HUES6 (cell line): ENCODE measurements at regions not wholly inside any gene's neighbourhood (a gene's known extent, or its start where the extent isn't known, plus 50 kb on each side); places are given as distances from the start of the nearest gene placed in this dataset.

ENCODE experiments used
- H3K27ac ChIP-seq: 2 replicates; pipeline ENCODE4 v1.7.0; 2013; ENCODE audit warnings: low read depth, mild to moderate bottlenecking, low read length, inconsistent platforms
- H3K27me3 ChIP-seq: 2 replicates; pipeline ENCODE4 v1.6.1; 2013; ENCODE audit warnings: low read length; ENCODE audit not compliant: control insufficient read depth, insufficient read depth
- H3K36me3 ChIP-seq: 2 replicates; pipeline ENCODE4 v1.6.1; 2013; ENCODE audit warnings: low read length; ENCODE audit not compliant: control insufficient read depth, insufficient read depth
- H3K4me1 ChIP-seq: 2 replicates; pipeline ENCODE4 v1.6.1; 2013; ENCODE audit warnings: low read length; ENCODE audit not compliant: control insufficient read depth, insufficient read depth
- H3K4me3 ChIP-seq: 2 replicates; pipeline ENCODE4 v1.5.1; 2013; ENCODE audit warnings: low read depth, low read length
- H3K9ac ChIP-seq: one replicate; pipeline ENCODE4 v1.6.1; 2013; ENCODE audit warnings: mild to moderate bottlenecking, low read length
- H3K9me3 ChIP-seq: 2 replicates; pipeline ENCODE4 v1.6.1; 2013; ENCODE audit warnings: low read depth, low read length; ENCODE audit not compliant: control insufficient read depth, insufficient read depth

DNA sequence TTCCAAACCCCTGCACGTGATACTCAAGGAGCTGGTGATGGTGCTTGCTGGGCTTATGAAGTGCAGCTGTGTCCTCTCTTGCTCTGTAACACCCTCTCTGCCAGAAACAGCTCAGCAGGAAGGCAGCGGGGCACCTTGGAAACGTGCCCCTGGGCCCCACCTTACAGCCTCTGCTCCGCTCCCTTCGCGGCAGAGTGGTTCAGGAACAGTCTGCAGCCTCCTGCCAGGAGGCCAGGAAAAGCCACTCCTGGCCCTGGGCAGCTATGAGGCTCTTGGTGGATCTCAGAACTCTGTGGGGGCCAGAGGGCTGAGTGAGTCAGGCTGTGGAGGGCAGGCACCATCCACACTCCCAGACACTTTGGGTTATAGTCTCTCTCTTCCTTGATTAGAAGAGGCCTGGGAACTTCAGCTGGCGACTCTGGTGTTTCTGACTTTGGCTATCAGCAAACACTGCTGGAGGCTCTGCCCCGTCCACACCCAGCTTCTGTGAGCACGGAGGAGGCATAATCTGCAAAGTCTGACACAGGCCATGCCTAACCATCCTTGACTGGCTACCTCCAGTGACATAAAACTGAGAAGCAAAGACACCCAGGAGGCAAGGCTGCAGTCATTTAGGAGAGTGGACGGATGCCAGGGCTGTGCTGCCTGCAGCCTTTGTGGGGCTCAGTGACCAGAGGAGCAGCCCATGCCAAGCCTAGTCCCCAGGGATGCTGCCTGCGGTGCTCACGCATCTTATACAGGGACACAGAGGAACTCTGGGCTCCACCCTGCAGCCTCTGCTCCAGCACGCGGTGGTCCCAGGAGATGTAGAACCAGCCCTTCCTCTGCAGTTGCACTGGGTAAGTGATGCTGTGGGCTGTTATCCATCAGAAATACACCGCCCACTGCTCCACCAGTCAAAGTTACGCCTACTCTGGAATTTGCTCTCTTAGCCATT, 65.3 kb downstream of the METRNL start:
- Histone ChIP-seq H3K9me3 (peaks cover 30% of the 10 kb centered on the region), H3K27me3 (no peaks in the 10 kb centered on the region), H3K36me3 (no peaks in the 10 kb centered on the region), H3K27ac (no peak overlapping the region), H3K4me3 (no peak overlapping the region), H3K4me1 (no peaks in the 10 kb centered on the region), H3K9ac (no peak overlapping the region)

DNA sequence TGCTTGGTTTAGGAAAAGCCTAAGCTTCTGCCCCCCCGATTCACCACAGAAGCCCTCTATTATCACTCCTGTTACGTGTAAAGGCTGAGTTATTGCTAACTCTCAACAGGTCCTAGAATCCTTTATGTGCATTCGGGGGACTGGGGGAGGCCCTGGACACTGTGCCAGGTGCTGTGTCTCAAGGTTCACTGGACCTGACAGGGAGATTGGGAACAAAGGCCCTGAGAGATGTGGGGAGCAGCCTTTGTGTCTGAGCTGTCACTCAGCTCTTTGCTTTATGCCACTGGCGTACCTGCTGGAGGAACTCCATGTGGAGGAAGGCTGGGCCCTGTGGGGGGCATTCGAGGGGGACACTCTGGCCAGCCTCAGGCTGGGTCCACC, 65.9 kb downstream of the METRNL start:
- Histone ChIP-seq H3K9ac (no peak overlapping the region), H3K9me3 (peaks cover 29% of the 10 kb centered on the region), H3K27ac (no peak overlapping the region), H3K36me3 (no peaks in the 10 kb centered on the region), H3K4me1 (no peaks in the 10 kb centered on the region), H3K4me3 (no peak overlapping the region), H3K27me3 (no peaks in the 10 kb centered on the region)

DNA sequence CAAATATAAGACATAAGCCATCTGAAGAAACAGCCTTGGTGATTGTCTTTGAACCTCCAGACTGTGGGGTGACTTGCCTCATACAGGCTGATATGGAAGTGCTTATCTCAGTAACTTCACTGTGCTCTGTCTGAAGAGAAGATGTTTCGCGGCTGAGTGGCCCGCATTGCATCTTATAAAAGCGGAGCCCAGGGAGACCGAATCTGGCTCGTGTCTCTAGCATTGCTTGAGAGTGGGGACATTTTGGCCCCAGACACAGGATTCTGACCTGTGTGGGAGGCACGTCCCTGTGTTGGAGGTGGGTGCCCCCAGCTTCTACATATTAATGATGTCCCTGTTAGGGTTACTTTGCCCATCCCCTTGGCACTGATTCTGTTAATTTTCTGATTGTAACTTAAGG, 66.4 kb downstream of the METRNL start:
- no peak overlapping the region for H3K9ac ChIP-seq
- no peaks in the 10 kb centered on the region for H3K27me3 ChIP-seq
- no peak overlapping the region for H3K27ac ChIP-seq
- H3K9me3 ChIP-seq = peaks cover 26% of the 10 kb centered on the region
- no peak overlapping the region for H3K4me3 ChIP-seq
- no peaks in the 10 kb centered on the region for H3K4me1 ChIP-seq
- no peaks in the 10 kb centered on the region for H3K36me3 ChIP-seq

DNA sequence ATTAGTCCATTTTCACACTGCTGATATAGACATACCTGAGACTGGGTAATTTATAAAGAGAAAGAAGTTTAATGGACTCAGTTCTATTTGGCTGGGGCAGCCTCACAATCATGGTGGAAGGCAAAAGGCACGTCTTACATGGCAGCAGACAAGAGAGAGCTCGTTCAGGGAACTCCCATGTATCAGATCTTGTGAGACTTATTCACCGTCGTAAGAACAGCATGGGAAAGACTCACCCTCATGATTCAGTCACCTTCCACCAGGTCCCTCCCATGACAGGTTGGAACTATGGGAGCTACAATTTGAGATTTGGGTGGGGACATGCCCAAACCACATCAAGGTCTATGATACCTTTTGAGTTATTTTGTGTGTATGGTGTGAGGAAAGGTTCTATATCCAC, 66.9 kb downstream of the METRNL start:
- Histone ChIP-seq H3K27me3 (no peaks in the 10 kb centered on the region), H3K36me3 (no peaks in the 10 kb centered on the region), H3K9me3 (peaks cover 26% of the 10 kb centered on the region), H3K27ac (no peak overlapping the region), H3K4me3 (no peak overlapping the region), H3K9ac (no peak overlapping the region), H3K4me1 (peaks cover 3% of the 10 kb centered on the region; the same call in 1 of the 2 replicates)

DNA sequence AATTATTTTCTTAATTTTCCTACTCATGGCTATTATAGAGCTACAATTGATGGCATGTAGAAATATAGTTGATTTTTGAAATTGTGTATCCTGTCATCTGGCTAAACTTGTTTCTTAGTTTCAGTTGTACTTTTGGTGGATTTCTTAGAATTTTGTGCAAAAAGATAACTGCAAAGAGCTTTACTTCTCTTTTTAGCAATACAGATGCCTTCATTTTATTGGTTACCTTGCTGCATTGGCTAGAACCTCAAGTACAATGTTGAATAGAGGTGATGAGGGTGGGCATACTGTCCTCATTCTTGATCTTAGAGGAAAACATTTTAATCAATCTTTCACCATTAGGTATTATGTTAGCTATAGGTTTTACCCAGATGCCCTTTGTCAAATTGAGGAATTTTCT, 67.9 kb downstream of the METRNL start:
- Histone ChIP-seq H3K4me3 (no peak overlapping the region), H3K27ac (no peak overlapping the region), H3K9ac (no peak overlapping the region), H3K9me3 (peaks cover 20% of the 10 kb centered on the region), H3K36me3 (no peaks in the 10 kb centered on the region), H3K4me1 (peaks cover 11% of the 10 kb centered on the region), H3K27me3 (no peaks in the 10 kb centered on the region)

DNA sequence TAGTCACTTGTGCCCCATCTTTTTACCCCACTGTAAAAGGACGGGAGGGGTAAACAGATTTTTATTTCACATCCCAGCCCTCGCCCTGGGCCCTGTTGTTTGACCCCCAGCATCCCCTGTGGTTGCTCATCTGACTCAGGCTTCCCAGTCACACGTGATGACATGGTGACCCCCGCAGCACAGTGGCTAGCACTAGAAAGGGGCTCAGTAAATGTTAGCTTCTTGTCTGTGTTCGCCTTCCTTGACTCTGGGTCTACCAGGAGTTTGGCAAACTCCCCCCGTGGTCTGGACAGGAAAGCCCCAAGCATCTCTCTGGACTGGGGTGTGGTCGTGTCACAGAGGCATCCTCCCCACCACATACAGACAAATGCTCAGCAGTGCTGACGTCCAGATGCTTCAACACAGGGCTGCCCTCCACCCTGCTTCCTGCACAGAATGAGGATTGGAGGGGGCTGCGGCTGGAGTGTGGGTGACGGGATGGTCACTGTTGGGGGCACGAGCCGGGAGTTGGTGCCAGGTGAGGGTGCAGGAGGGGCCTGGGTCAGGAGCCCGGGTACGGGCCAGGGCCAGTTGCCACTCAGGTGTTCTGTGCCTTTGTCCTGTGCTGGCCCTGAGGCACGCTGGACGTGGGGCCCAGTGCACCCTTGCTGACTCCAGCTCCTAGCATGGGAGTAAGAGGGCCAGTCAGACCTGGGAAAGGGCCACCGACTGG, 69.1 kb downstream of the METRNL start:
- no peak overlapping the region for H3K27ac ChIP-seq
- no peaks in the 10 kb centered on the region for H3K27me3 ChIP-seq
- H3K4me3 ChIP-seq = no peak overlapping the region
- no peak overlapping the region for H3K9ac ChIP-seq
- peaks cover 11% of the 10 kb centered on the region for H3K4me1 ChIP-seq
- peaks cover 10% of the 10 kb centered on the region; the same call in 1 of the 2 replicates for H3K9me3 ChIP-seq
- no peaks in the 10 kb centered on the region for H3K36me3 ChIP-seq

DNA sequence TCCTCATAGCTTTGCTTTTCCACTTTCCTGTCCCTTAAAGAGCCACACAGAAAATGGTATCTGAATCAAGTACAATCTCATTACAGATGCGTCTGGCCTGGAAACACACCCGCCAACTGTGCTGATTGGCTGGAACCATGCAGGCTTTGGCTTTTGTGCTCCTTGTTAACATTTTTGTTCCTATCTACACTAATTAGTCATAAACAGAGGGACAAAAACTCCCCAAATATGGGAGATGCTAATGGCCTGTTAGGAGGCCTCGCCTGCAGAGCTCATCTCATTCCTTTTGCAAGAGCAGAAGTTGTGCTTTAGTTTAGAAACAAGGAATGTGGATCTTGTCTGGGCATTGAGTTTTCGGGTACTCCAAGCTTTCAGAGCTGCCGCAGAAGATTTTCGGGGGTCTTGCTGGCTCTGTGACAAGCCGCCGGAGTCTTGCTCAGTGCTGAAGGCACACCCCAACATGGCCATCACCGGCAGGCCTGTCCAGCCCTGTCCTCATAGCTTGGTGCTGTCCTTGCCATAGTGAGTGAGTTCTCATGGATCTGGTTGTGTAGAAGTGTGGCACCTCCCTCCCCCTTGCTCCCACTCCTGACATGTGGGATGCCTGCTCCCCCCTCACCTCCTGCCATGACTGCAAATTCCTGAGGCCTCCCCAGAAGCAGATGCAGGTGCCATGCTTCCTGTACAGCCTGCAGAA, 69.8 kb downstream of the METRNL start:
- H3K36me3 ChIP-seq = no peaks in the 10 kb centered on the region
- H3K27me3 ChIP-seq = no peaks in the 10 kb centered on the region
- H3K27ac ChIP-seq = no peak overlapping the region
- H3K4me1 ChIP-seq = peaks cover 11% of the 10 kb centered on the region
- H3K9me3 ChIP-seq = peaks cover 6% of the 10 kb centered on the region; the same call in 1 of the 2 replicates
- H3K4me3 ChIP-seq = no peak overlapping the region
- no peak overlapping the region for H3K9ac ChIP-seq

DNA sequence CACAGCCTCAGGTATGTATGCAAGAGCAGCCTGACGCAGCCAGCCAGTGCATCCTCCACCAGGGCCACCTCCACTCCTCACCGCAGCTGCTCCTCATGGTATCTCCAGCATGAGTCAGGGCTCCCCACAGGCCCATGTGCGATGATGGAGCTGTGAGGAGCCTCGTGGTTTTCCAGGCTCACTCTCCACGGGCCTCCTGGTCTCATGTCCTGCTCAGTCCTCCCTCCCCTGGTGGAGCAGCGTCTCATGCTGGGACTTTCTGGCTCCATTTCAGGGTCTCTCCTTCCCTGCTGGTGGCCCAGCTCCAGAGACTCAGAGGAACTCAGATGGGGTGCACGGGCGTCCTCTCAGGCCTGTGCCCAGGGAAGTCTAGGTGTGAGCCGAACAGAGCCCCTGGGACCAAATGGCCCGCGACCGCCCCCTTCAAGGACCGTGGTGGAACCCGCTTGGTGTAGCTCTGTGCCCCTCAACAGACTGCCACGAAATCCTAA, 70.4 kb downstream of the METRNL start:
- Histone ChIP-seq H3K9me3 (peaks cover 4% of the 10 kb centered on the region; the same call in 1 of the 2 replicates), H3K9ac (no peak overlapping the region), H3K4me1 (peaks cover 11% of the 10 kb centered on the region), H3K27me3 (no peaks in the 10 kb centered on the region), H3K4me3 (no peak overlapping the region), H3K27ac (no peak overlapping the region), H3K36me3 (no peaks in the 10 kb centered on the region)

DNA sequence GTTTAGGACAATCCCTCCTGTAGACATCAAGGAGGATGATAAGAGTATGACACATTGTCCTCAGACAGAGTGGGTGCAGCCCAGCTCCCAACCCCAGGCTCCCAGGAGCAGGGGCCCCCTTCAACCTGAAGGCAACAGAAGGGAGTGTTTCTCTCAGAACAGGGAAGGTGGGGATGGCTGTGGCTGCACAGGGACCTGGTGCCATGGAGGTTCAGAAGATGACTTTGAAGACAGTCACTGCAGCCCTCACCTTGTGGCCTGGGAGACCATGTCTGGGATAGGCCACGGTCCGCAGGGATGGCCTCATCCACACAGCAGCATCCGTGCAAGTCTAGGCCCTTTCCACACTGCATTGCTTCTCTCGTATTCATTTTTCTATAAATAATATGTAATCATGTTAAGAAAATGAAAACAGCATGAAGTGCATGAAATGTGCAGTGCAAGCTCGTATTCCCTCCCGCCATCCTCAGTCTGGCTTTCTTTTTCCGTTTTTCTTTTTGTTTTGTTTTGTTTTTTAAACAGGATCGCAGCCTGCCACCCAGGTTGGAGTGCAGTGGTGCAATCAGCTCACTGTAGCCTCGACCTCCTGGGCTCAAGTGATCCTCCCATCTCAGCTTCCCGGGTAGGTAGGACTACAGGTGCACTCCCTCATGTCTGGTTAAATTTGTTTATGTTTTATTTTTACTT, 71.1 kb downstream of the METRNL start:
- Histone ChIP-seq H3K27me3 (no peaks in the 10 kb centered on the region), H3K4me1 (peaks cover 11% of the 10 kb centered on the region), H3K4me3 (no peak overlapping the region), H3K27ac (no peak overlapping the region), H3K36me3 (no peaks in the 10 kb centered on the region), H3K9me3 (peaks cover 3% of the 10 kb centered on the region; the same call in 1 of the 2 replicates), H3K9ac (no peak overlapping the region)

DNA sequence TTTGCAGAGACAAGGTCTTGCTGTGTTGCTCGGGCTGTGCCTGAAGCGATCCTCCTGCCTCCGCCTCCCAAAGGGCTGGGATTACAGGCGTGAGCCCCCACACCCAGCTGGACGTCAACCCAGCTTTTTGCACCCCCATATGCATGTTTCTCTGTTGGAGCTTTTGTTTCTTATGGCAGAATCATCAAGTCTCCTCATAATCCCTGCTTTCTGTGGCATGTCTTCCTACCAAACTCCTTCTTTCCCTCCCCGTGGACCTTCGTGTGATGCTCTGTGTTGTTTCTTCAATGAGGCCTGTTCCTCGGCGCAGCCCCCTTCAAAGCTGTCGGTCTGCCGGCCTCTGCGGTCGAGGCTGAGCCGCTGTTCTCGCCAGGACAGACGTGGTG, 71.6 kb downstream of the METRNL start:
- Histone ChIP-seq H3K36me3 (no peaks in the 10 kb centered on the region), H3K27me3 (no peaks in the 10 kb centered on the region), H3K27ac (no peak overlapping the region), H3K4me1 (peaks cover 11% of the 10 kb centered on the region), H3K9me3 (peaks cover 3% of the 10 kb centered on the region; the same call in 1 of the 2 replicates), H3K4me3 (no peak overlapping the region), H3K9ac (no peak overlapping the region)
